ENCODE measurements at regions not wholly inside any gene's neighbourhood (a gene's known extent, or its start where the extent isn't known, plus 50 kb on each side); places are given as distances from the start of the nearest gene placed in this dataset.

DNA sequence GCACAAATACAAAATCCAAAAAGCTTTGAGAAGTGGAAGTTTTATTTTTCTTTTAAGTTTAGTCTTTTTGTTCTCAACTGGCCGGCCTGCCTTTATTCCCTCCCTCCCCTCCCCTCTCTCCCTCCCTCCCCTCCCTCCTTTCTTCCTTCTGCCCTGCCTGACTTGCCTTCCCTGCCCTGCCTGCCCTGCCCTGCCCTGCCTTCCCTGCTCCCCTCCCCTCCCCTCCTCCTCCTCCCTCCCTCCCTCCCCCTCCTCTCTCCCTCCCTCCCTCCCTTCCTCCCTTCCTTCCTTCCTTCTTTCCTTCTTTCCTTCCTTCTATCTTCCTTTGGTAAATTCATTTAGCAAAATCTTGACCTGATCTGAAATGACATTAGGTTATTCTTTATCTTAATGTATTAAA lies 69.8 kb upstream of the LIMCH1 start:
- TF ChIP-seq TCF4 (CRISPR knock-in tag; IDR thresholded peaks at IDR 0.05; ENCODE audit: borderline replicate concordance) (no peak), SNAI2 (CRISPR knock-in tag; IDR thresholded peaks at IDR 0.05) (no peak), ARNTL (CRISPR knock-in tag; IDR thresholded peaks at IDR 0.05; ENCODE audit: borderline replicate concordance, low read depth) (no peak), ZC3H10 (CRISPR knock-in tag; IDR thresholded peaks at IDR 0.05) (no peak), ZFP30 (CRISPR knock-in tag; IDR thresholded peaks at IDR 0.05) (no peak), RARB (CRISPR knock-in tag; IDR thresholded peaks at IDR 0.05) (no peak)
- TF ChIP-seq, protein P1, sequence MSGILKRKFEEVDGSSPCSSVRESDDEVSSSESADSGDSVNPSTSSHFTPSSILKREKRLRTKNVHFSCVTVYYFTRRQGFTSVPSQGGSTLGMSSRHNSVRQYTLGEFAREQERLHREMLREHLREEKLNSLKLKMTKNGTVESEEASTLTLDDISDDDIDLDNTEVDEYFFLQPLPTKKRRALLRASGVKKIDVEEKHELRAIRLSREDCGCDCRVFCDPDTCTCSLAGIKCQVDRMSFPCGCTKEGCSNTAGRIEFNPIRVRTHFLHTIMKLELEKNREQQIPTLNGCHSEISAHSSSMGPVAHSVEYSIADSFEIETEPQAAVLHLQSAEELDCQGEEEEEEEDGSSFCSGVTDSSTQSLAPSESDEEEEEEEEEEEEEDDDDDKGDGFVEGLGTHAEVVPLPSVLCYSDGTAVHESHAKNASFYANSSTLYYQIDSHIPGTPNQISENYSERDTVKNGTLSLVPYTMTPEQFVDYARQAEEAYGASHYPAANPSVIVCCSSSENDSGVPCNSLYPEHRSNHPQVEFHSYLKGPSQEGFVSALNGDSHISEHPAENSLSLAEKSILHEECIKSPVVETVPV (CRISPR knock-in tag; IDR thresholded peaks at IDR 0.05): no peak
- TF ChIP-seq, protein P2, sequence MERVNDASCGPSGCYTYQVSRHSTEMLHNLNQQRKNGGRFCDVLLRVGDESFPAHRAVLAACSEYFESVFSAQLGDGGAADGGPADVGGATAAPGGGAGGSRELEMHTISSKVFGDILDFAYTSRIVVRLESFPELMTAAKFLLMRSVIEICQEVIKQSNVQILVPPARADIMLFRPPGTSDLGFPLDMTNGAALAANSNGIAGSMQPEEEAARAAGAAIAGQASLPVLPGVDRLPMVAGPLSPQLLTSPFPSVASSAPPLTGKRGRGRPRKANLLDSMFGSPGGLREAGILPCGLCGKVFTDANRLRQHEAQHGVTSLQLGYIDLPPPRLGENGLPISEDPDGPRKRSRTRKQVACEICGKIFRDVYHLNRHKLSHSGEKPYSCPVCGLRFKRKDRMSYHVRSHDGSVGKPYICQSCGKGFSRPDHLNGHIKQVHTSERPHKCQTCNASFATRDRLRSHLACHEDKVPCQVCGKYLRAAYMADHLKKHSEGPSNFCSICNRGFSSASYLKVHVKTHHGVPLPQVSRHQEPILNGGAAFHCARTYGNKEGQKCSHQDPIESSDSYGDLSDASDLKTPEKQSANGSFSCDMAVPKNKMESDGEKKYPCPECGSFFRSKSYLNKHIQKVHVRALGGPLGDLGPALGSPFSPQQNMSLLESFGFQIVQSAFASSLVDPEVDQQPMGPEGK (CRISPR knock-in tag; IDR thresholded peaks at IDR 0.05; ENCODE audit: borderline replicate concordance): no peak
